ENCODE measurements at regions not wholly inside any gene's neighbourhood (a gene's known extent, or its start where the extent isn't known, plus 50 kb on each side); places are given as distances from the start of the nearest gene placed in this dataset.
A peak's percentile ranks its signal among the peaks of the same experiment; 100 is the strongest.

DNA sequence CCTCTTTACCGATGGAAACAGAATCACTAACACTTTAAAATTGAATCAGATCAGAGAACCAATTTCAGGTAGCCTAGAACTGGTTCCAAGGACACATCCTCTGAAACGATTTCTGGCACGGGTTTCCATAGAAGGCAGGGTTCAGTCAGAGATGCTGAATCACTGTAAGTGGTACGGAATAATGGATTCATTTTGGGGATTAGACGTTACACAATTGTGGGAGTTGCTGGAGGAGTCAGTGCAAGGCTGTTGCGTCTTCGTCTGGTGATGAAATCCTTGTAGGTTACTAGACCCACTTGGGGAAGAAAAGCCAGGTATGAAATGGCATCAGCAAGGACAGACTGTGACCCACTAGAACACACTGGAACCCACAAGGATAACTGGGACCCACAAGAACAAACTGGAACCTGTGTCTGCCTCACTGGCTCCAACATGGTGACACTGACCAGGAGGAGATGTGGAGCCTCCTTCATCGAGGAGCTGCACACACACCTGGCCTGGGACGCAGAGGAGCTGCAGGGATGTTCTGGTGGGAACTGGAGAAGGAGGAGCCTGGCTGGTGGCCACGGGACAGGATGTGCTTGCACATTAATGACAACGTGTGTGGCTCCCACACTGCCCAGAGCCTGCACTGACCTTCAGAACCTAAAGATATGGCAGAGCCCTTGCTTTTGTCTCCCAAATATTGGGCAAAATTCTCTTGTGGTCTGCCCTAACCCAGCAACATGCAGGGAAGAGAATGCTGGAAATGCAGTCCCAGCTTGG, 105.1 kb downstream of the TRAPPC11 start:
- no peak for DNase-seq

GRCh38 chr4:183765251-183765911, 106.3 kb downstream of the TRAPPC11 start:
- DNase-seq, result peak; percentile 72

GRCh38 chr4:183766140-183766539, 107.0 kb downstream of the TRAPPC11 start:
- no peak for DNase-seq

- no peak for DNase-seq
Measured at GRCh38 chr4:183770906-183771305, 111.8 kb downstream of the TRAPPC11 start.

GRCh38 chr4:183772361-183772760, 113.3 kb downstream of the TRAPPC11 start:
- no peak for DNase-seq

DNA sequence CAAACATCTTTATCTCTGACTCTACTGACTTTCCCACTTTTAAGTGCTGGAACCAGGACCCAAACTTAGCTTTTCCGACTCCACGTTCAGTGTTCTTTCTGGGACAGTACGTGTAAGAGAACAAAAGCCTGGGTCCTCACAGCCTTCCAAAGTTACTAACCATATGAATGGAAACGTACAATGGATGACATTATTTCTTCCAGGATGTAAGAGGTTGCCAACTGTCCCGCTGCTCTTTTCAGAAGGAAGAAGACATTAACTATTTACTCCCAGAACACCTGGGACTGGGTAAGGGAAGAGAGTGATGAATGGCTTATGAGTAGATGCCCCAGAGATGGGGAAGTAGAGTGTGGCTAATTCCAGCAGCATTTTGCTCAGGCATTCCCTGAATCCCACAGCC, 114.7 kb downstream of the TRAPPC11 start:
- no peak for DNase-seq

- DNase-seq, result no peak
Measured at GRCh38 chr4:183783306-183783705, 121.8 kb upstream of the STOX2 start.

GRCh38 chr4:183783991-183784553, 121.0 kb upstream of the STOX2 start:
- DNase-seq, result no peak

- no peak for DNase-seq
Measured at GRCh38 chr4:183788308-183788905, 116.7 kb upstream of the STOX2 start.

- no peak for DNase-seq
Measured at GRCh38 chr4:183789657-183790056, 115.5 kb upstream of the STOX2 start.

- no peak for DNase-seq
Measured at GRCh38 chr4:183790661-183791060, 114.4 kb upstream of the STOX2 start.

- peak; percentile 43 for DNase-seq
Measured at GRCh38 chr4:183797011-183797444, 108.1 kb upstream of the STOX2 start.

- DNase-seq, result no peak
Measured at GRCh38 chr4:183797445-183798300, 107.4 kb upstream of the STOX2 start.

GRCh38 chr4:183798301-183799253, 106.5 kb upstream of the STOX2 start:
- DNase-seq, result peak; percentile 42

DNA sequence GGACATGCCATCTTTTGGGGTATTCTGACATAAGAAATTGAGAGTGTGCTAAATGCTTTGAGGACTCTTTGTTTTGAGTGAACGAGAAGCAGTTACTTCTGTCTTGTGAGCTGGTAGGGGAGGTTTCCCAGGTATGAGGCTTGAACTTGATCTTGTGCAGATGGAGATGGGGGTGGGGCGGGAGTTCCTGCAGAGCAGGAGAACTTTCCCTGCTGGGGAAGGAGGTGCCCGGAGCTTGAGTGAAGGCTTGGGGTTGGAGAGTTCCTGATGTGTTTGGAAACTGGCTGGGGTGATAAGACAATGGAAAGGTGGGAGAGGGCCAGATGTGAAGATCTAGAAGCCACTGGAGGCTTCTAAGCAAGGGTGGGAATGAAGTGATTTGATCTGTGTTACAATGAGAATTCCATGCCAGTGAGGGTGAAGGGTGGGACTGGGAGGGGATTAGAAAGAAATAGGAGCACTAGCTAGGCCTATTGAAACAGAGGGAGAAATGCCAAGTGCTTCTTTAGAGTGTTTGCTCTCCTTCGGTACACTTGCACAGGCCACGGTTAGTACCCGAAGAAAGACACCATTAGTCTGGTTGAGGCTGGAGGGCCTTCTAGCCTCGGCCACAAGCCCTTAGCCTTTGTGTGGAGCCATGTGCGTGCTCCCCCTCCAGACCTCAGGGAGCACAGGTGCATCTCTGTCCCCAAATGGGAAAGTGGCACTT, 103.5 kb upstream of the STOX2 start:
- DNase-seq, result no peak

DNA sequence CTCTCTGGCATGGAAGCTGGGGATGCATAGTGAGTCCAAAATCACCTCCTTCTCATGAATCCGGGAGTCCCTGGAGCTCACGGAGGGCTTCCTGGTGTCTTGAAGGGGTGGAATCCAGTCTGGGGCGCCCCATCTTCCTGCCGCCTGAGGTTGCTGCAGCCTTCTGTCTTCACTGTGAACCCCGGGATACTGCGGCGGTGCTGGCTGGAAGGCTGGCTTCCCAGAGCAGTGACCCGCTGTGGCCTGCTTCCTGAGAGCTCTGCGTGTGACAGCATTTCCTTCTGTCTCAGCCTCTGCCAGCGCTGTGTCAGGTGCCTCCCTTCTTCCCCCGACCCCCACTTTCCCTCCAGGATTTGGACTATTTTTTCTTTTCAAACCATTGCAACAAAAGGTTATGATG, 98.8 kb upstream of the STOX2 start:
- no peak for DNase-seq

DNA sequence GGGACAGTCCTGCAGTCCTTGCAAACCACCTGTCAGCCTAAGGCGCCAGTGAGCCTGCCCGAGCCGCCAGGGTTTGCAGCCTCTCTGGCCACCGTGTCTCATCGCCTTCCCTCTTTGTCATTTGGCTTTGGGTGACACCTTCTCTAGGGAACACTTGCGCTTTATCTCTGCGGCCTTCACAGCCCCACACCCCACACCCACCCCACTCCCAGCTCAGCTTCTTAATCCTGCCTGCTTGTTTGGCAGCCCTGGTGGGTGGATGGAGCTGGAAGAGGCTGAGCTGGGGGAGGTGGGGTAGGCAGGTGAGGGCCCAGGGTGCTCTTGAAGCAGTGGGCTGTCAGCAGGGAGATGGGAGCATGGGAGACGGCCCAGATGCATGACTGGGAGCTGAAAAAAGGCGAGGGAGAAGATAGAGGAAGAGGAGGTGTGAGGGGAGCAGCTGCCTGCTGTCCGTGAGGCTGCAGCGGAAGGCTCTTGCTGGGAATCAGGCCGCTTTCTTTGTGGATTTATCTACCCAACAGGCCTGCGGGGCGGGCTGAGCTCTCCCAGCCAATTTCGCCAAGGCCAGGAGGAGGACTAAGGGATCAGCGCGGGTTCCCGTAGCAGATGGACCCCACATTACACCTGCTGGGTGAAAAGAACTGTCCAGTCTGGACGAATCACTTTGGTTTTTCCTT, 97.5 kb upstream of the STOX2 start:
- DNase-seq, result no peak

- DNase-seq, result peak; percentile 69
Measured at GRCh38 chr4:183808097-183808456, 97.0 kb upstream of the STOX2 start.

DNA sequence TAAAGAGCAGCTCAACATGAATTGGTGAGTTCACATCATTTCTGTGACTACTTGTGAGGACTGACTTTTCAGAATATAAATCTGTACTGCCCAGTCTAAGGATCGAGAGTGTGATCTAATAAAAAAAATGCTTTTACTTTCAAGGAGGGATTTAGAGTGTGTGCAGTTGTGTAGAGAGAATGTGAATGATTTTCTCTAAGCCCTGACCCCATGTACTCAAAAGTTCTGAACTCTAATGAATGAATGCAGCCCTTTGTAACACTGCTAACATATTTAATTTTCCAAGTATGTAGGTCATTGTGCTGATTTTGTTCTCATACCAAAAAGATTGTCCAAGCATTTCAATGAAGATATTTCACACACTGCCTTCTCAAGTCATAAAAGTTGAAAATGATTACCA, 92.5 kb upstream of the STOX2 start:
- DNase-seq, result no peak

Measured in renal pelvis (tissue), 1 donor.